ENCODE measurements at regions not wholly inside any gene's neighbourhood (a gene's known extent, or its start where the extent isn't known, plus 50 kb on each side); places are given as distances from the start of the nearest gene placed in this dataset.

GRCh38 chr7:10596827-10597226 lies 376.8 kb upstream of the PHF14 start:
- no peak for TF ChIP-seq CTCF (IDR thresholded peaks at IDR 0.05)
- no peak for TF ChIP-seq POLR2A (IDR thresholded peaks at IDR 0.05)
